Fibroblast of villous mesenchyme (primary cell): ENCODE measurements at regions not wholly inside any gene's neighbourhood (a gene's known extent, or its start where the extent isn't known, plus 50 kb on each side); places are given as distances from the start of the nearest gene placed in this dataset.

Experiments used
- DNase-seq: peaks from one replicate; pipeline ENCODE4 v3.0.0-alpha.2; 2010; ENCODE audit warnings: low read depth
- H3K4me3 ChIP-seq: 2 replicates; pipeline ENCODE4 v1.5.1; 2011; ENCODE audit warnings: low read depth, mild to moderate bottlenecking, low read length
- TF ChIP-seq, protein P1 (sequence below): IDR thresholded peaks from 2 replicates; pipeline ENCODE4 v1.5.1; 2012; ENCODE audit warnings: low read depth, mild to moderate bottlenecking, low read length; ENCODE audit not compliant: insufficient read depth

DNA sequence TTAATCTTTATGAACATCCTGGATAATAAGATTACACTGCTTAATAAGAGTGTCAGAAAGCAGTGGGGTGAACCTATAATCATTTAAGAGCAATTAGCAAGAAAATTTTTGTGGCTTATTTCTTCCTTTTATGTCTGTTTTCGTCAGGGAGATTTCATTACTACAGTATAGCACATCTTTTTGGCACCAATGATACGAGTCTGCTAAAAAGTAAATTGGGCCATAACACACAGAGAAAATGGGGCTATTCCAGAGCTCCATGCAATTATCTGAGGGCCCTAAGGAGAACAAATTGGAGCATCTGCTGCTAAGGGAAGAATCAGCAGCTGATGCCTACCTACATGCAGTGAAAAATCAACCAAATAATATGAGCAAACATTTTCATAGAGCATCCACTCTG, 330.3 kb upstream of the NCAM2 start:
- no peak overlapping the region for H3K4me3 ChIP-seq
- no peak for DNase-seq
- TF ChIP-seq, protein P1, sequence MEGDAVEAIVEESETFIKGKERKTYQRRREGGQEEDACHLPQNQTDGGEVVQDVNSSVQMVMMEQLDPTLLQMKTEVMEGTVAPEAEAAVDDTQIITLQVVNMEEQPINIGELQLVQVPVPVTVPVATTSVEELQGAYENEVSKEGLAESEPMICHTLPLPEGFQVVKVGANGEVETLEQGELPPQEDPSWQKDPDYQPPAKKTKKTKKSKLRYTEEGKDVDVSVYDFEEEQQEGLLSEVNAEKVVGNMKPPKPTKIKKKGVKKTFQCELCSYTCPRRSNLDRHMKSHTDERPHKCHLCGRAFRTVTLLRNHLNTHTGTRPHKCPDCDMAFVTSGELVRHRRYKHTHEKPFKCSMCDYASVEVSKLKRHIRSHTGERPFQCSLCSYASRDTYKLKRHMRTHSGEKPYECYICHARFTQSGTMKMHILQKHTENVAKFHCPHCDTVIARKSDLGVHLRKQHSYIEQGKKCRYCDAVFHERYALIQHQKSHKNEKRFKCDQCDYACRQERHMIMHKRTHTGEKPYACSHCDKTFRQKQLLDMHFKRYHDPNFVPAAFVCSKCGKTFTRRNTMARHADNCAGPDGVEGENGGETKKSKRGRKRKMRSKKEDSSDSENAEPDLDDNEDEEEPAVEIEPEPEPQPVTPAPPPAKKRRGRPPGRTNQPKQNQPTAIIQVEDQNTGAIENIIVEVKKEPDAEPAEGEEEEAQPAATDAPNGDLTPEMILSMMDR = no peak

DNA sequence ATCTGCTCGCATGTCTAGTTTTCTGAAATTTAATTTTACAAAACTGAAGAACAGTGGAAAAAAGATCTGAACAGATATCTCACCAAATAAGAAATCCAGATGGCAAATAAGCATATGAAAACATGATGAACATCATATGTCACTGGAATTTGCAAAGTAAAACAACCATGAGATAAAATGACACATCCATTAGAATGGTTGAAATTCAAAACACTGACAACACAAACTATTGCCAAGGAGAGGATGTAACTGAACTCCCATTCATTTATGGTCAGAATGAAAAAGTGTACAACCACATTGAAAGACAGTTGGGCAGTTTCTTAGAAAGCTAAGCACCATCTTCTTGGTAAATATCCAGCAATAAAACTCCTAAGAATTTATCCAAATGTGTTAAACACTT, 312.7 kb upstream of the NCAM2 start:
- TF ChIP-seq, protein P1 = no peak
- peak; percentile 3 for DNase-seq
- no peak overlapping the region for H3K4me3 ChIP-seq

DNA sequence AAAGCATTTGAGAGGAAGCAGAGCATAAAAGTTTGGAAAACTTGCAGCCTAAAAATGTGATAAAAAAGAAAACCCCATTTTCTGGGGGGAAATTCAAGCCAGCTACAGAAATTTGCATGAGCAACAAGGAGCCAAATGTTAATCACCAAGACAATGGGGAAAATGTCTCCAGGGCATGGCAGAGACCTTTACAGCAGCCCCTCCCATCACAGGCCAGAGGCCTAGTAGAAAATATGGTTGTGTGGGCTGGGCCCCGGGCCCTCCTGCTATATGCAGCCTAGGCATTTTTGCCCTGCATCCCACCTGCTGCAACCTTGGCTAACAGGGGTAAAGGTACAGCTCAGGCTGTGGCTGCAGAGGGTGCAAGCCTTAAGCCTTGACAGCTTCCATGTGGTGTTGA, 299.6 kb upstream of the NCAM2 start:
- no peak for DNase-seq
- H3K4me3 ChIP-seq = no peak overlapping the region
- TF ChIP-seq, protein P1 = no peak

DNA sequence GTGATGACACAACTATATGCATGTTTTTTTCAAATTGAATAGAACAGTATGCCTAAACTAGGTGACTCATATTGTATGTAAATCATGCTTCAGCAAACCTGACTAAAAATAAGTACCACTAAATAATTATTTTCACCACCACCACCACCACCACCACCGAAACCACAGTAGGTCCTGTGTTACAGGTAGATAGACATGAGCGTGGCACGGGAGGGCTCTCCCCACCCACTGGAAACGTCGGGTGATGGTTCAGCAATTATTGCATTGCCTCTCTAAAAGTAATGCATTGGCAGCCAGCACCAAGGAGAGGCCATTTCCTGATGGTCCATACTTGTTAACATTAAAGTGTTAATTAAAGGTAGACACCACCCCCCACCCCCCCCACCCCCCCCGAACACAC, 297.0 kb upstream of the NCAM2 start:
- TF ChIP-seq, protein P1 = no peak
- H3K4me3 ChIP-seq = no peak overlapping the region
- no peak for DNase-seq

DNA sequence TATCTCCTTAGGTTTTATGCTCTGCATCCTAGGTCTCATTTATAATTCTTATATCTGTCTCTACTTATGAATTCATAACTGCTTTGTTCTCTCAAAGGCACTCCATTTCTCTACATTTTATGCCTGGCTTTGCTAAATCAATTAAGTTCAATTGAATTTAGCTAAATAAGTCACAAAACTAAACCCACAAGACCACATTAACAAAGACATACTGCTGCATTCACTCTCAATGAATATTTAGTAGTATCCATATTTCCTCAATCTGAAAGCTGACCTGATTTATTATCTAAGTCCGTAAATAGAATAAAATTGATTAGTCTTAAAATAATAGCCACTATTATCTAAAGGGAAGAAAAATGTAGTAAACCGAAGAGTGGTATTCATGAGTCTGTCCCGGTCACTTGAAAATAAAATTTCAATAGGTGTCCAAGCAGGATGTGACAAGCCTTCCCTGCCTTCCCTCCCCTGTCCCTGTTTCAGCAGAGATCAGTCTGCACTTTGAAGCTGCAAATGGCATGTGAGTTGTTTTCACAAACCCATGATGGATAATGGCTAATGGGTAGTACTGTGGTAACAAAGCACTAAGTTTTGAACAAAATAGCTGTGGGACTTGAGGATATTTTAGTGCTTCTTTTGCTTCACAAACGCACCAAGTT, 295.0 kb upstream of the NCAM2 start:
- TF ChIP-seq, protein P1 = no peak
- no peak overlapping the region for H3K4me3 ChIP-seq
- DNase-seq = no peak

DNA sequence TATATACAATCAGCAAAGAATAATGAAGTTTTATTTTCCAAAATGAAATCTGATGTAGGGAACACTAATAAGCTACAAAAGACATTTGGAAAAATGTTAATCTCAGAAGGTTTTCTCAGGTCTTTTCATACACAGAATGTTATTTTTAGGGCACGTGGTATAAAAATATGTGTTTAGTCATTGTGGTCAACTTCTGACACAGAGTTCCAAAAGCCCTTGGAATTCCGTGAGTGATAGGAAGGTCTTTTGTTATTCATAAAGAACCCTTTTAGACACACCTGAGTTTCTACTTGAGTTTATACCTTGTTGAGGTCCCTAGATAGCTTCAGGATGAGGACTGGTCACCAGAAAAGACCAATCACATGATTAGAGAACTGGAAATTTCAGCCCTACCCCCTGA, 277.6 kb upstream of the NCAM2 start:
- DNase-seq = no peak
- H3K4me3 ChIP-seq = no peak overlapping the region
- TF ChIP-seq, protein P1 = no peak

DNA sequence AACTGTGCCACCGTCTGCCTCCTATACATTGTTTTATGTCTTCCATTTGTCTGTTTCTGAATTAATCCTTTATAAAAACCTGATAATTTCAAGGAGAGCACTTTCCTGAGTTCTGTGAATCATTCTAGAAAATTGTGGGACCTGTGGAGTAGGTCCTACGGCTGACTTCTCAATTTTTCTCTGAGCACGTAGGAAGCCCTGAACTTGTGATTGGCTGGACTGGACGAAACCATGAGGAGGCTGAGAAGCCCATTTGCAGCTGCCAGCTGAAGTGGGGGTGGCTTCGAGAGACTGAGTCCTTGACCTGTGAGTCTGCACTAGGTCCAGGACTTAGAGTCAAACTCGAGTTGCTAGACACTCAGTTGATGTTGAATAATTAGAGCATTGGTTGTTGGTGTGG, 277.1 kb upstream of the NCAM2 start:
- no peak overlapping the region for H3K4me3 ChIP-seq
- no peak for DNase-seq
- TF ChIP-seq, protein P1 = no peak
